GM12878 (cell line): ENCODE measurements at regions not wholly inside any gene's neighbourhood (a gene's known extent, or its start where the extent isn't known, plus 50 kb on each side); places are given as distances from the start of the nearest gene placed in this dataset.

Source experiments
- ATAC-seq: fragments of 200-7000 bp; cut with Tn5 transposase; 3 replicates; pipeline ENCODE4 v1.9.1; 2020; ENCODE audit warnings: mild to moderate bottlenecking, moderate library complexity
- BruUV-seq: library from RNA; stranded (reverse); fragments of 400-500 nt; replicated peaks from 2 replicates; lab custom pipeline; 2021; lab: Mats Ljungman, UMichigan
- CTCF ChIA-PET: fragments of 300-600 bp; sonication (Branson Sonifier 250); formaldehyde crosslinking; extraction: SDS; loops from one replicate; lab custom pipeline; 2021; ENCODE audit warnings: inconsistent platforms; lab: Yijun Ruan, JAX
- POLR2A ChIA-PET: fragments of 350-600 bp; formaldehyde crosslinking; extraction: SDS; loops from one replicate; lab custom pipeline; 2021; ENCODE audit warnings: inconsistent platforms; lab: Charles Lee
- RAD21 ChIA-PET: fragments of 300-600 bp; sonication (Branson Sonifier 250); formaldehyde crosslinking; loops from one replicate; lab custom pipeline; 2023; ENCODE audit warnings: antibody characterized with exemption; ENCODE audit not compliant: unreplicated experiment; lab: Charles Lee
- SMC1A ChIA-PET: fragments of 300-600 bp; sonication (Branson Sonifier 250); formaldehyde crosslinking; loops from one replicate; lab custom pipeline; 2023; ENCODE audit not compliant: unreplicated experiment, uncharacterized antibody; lab: Charles Lee
- DNase-seq: peaks from one replicate; pipeline ENCODE4 v3.0.0-alpha.2; 2011; ENCODE audit warnings: low read depth, low spot score
- FAIRE-seq: peaks from 3 replicates; lab custom pipeline; 2011; peaks lifted over from hg19 to GRCh38; lab: Jason Lieb, UNC
- H2AFZ ChIP-seq: 2 replicates; pipeline ENCODE4 v1.6.0; 2011; ENCODE audit warnings: low read depth, low read length, control low read depth; ENCODE audit not compliant: control insufficient read depth
- H3K27ac ChIP-seq: 2 replicates; pipeline ENCODE4 v1.5.1; 2011; ENCODE audit warnings: control low read depth; ENCODE audit not compliant: control insufficient read depth, insufficient read depth
- H3K27me3 ChIP-seq, 2 experiments: replicated peaks in 1 of 2; 2 replicates each; pipeline versions ENCODE4 v1.6.0 to v1.6.1; 2011; ENCODE audit warnings: low read length in 1 of 2; ENCODE audit not compliant: control insufficient read depth in 2 of 2, insufficient read depth in 2 of 2
- H3K36me3 ChIP-seq, 2 experiments: 2 replicates each; pipeline ENCODE4 v1.5.1; 2011; ENCODE audit warnings: low read length in 1 of 2; ENCODE audit not compliant: control insufficient read depth in 2 of 2, insufficient read depth in 2 of 2
- H3K4me1 ChIP-seq: 2 replicates; pipeline ENCODE4 v1.6.1; 2011; ENCODE audit warnings: mild to moderate bottlenecking, low read length, moderate library complexity, mixed read lengths; ENCODE audit not compliant: control insufficient read depth, insufficient read depth
- H3K4me2 ChIP-seq: 2 replicates; pipeline ENCODE4 v1.6.0; 2011; ENCODE audit warnings: control low read depth; ENCODE audit not compliant: control insufficient read depth, insufficient read depth
- H3K4me3 ChIP-seq: fragments of 200-600 bp; sonication (generic); 2 replicates; pipeline ENCODE4 v1.5.1; 2016
- H3K79me2 ChIP-seq: 2 replicates; pipeline ENCODE4 v1.6.0; 2011; ENCODE audit warnings: low read length; ENCODE audit not compliant: control insufficient read depth, insufficient read depth
- H3K9ac ChIP-seq: 2 replicates; pipeline ENCODE4 v1.8.0; 2011; ENCODE audit warnings: low read length, control low read depth, mixed read lengths; ENCODE audit not compliant: control insufficient read depth, insufficient read depth
- H3K9me3 ChIP-seq: replicated peaks from 3 replicates; pipeline ENCODE4 v1.5.1; 2011; ENCODE audit warnings: mild to moderate bottlenecking, low read length; ENCODE audit not compliant: control insufficient read depth, insufficient read depth
- H4K20me1 ChIP-seq: 2 replicates; pipeline ENCODE4 v1.6.0; 2011; ENCODE audit not compliant: control insufficient read depth, insufficient read depth
- CHD4 ChIP-seq: fragments of 200-600 bp; sonication (generic); IDR thresholded peaks from 2 replicates; pipeline ENCODE4 v1.6.1; 2016; ENCODE audit warnings: mild to moderate bottlenecking
- CUX1 ChIP-seq: IDR thresholded peaks from 2 replicates; pipeline ENCODE4 v1.6.1; 2012; ENCODE audit warnings: improper control_type of control experiment, low read depth, low read length; ENCODE audit not compliant: insufficient replicate concordance
- FOXM1 ChIP-seq: IDR thresholded peaks from 2 replicates; pipeline ENCODE4 v1.6.1; 2012; ENCODE audit warnings: low read depth, mild to moderate bottlenecking, inconsistent platforms, low read length, moderate library complexity
- NFIC ChIP-seq: IDR thresholded peaks from 2 replicates; pipeline ENCODE4 v1.6.1; 2012; ENCODE audit warnings: low read depth, mild to moderate bottlenecking, inconsistent platforms, low read length, moderate library complexity
- POU2F2 ChIP-seq: IDR thresholded peaks from 3 replicates; pipeline ENCODE4 v1.6.1; 2011; ENCODE audit warnings: low read depth, mild to moderate bottlenecking, low read length, borderline replicate concordance
- RELA ChIP-seq: fragments of 450-650 bp; IDR thresholded peaks from 2 replicates; pipeline ENCODE4 v1.8.0; 2014; ENCODE audit warnings: borderline replicate concordance; ENCODE audit not compliant: partially characterized antibody
- SMAD5 ChIP-seq: IDR thresholded peaks from 2 replicates; pipeline ENCODE4 v1.6.1; 2016; ENCODE audit warnings: antibody characterized with exemption, low read depth
- SRF ChIP-seq, 2 experiments: IDR thresholded peaks; 2 replicates each; pipeline ENCODE4 v1.6.1; 2011; ENCODE audit warnings: low read depth in 2 of 2, low read length in 2 of 2, mild to moderate bottlenecking in 1 of 2, moderate library complexity in 1 of 2
- YBX1 ChIP-seq: fragments of 450-650 bp; IDR thresholded peaks from 2 replicates; pipeline ENCODE4 v1.6.1; 2016; ENCODE audit warnings: antibody characterized with exemption
- ZBTB33 ChIP-seq: fragments of 450-650 bp; IDR thresholded peaks from 2 replicates; pipeline ENCODE4 v1.6.1; 2017; ENCODE audit warnings: mild to moderate bottlenecking
- ZNF24 ChIP-seq: fragments of 450-650 bp; IDR thresholded peaks from 2 replicates; pipeline ENCODE4 v1.6.1; 2017; ENCODE audit warnings: antibody characterized with exemption, mild to moderate bottlenecking
- ZNF622 ChIP-seq: fragments of 450-650 bp; IDR thresholded peaks from 2 replicates; pipeline ENCODE4 v1.6.1; 2017; ENCODE audit warnings: mild to moderate bottlenecking, inconsistent platforms
- WGBS: methylation state at CpG from one replicate; pipeline ENCODE4 v1.1.6; 2016; ENCODE audit warnings: low lambda C conversion rate; ENCODE audit not compliant: insufficient replicate concordance, insufficient coverage; ENCODE audit errors: missing lambda C conversion rate; 5-methylcytosine and 5-hydroxymethylcytosine counted together
- in situ Hi-C: fragments of 300-500 bp; cut with MboI; formaldehyde crosslinking; loops from 9 replicates; pipeline ENCODE4 v1.14.3; 2018; ENCODE audit warnings: mixed read lengths
- intact Hi-C: fragments of 100-400 bp; cut with micrococcal nuclease; formaldehyde crosslinking; loops from one replicate; pipeline ENCODE4 v1.14.2; 2022; ENCODE audit not compliant: unreplicated experiment

DNA sequence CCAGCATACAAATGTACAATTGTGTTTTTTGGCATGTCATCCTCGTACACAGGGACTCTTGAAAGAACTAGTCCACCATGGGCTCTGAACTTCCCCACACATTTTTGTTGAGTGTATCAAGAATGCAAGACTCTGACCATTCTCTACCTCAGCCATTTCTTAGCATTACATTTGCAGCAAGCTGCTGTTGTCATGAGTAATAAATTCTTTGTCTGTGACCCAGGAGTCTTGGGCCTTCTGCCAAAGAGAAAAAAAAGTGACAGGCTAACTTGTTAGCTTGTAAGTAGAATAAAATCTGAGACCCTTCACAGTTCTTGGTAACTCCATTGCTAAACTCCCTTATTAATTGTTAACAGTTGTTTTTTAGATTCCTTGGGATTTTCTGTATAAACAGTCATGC, 542.3 kb upstream of the MBL2 start:
- H2AFZ ChIP-seq = no peak overlapping the region
- intact Hi-C loops = no loop called here
- H3K9ac ChIP-seq = no peak overlapping the region
- H4K20me1 ChIP-seq = no peaks in the 10 kb centered on the region
- RAD21 ChIA-PET = no interaction called here
- H3K4me3 ChIP-seq = no peak overlapping the region
- FAIRE-seq (no peak), ATAC-seq (no peak), DNase-seq (no peak)
- H3K9me3 ChIP-seq = no peaks in the 10 kb centered on the region
- CTCF ChIA-PET = interaction anchor here (3.0 kb wide), 1 partner anchor 363 kb away, joined by 8 read pairs; no protein-coding TSS in a partner anchor
- no peak overlapping the region for H3K27ac ChIP-seq
- no peak overlapping the region for H3K4me2 ChIP-seq
- no peaks in the 10 kb centered on the region for H3K79me2 ChIP-seq
- H3K36me3 ChIP-seq = no peaks in the 10 kb centered on the region
- no peaks in the 10 kb centered on the region for H3K27me3 ChIP-seq
- H3K4me1 ChIP-seq = no peaks in the 10 kb centered on the region
- WGBS = 0% methylated on average over 1 of the region's 1 CpG
- TF ChIP-seq FOXM1 (no peak), SRF (IDR thresholded peaks at IDR 0.05; ENCODE audit: low read depth in 2 of 2, low read length in 2 of 2) (no peak), CHD4 (no peak), POU2F2 (no peak), RELA (no peak), NFIC (no peak), ZNF622 (no peak)
- TF ChIP-seq, all 136 proteins: peak for 0
- ChIA-PET POLR2A (no interaction called here), SMC1A (interaction anchor here (0.6 to 1.2 kb wide), 3 partner anchors 10 to 355 kb away, joined by 3 to 4 read pairs (median 3); no protein-coding TSS in a partner anchor)
- no TSS peak for BruUV-seq
- in situ Hi-C loops = no loop called here

GRCh38 chr10:53298443-53298842, 525.9 kb upstream of the MBL2 start:
- Histone ChIP-seq H2AFZ (no peak overlapping the region), H3K4me3 (no peak overlapping the region), H3K27ac (no peak overlapping the region), H3K4me1 (no peaks in the 10 kb centered on the region), H3K9ac (no peak overlapping the region), H4K20me1 (no peaks in the 10 kb centered on the region), H3K36me3 (no peaks in the 10 kb centered on the region), H3K9me3 (no peaks in the 10 kb centered on the region), H3K4me2 (no peak overlapping the region), H3K79me2 (no peaks in the 10 kb centered on the region), H3K27me3 (no peaks in the 10 kb centered on the region; a peak in 2 of 4 replicates)
- SMC1A ChIA-PET = interaction anchor here (0.5 to 1.6 kb wide), 5 partner anchors 9 to 906 kb away, joined by 3 to 6 read pairs (median 3); no protein-coding TSS in a partner anchor
- ATAC-seq = no peak
- POLR2A ChIA-PET = no interaction called here
- intact Hi-C loops (no loop called here), in situ Hi-C loops (no loop called here)
- WGBS = 38% methylated on average over 3 of the region's 3 CpGs
- CTCF ChIA-PET = interaction anchor here (0.6 to 1.5 kb wide), 4 partner anchors 9 to 24 kb away, joined by 3 read pairs; no protein-coding TSS in a partner anchor
- no TSS peak for BruUV-seq
- FAIRE-seq = no peak
- RAD21 ChIA-PET = no interaction called here
- TF ChIP-seq CUX1 (no peak), SMAD5 (no peak), ZNF24 (no peak), ZBTB33 (no peak), YBX1 (no peak)
- no peak for DNase-seq
